ENCODE measurements at regions not wholly inside any gene's neighbourhood (a gene's known extent, or its start where the extent isn't known, plus 50 kb on each side); places are given as distances from the start of the nearest gene placed in this dataset.

GRCh38 chr6:93896081-93896480 lies 476.7 kb upstream of the EPHA7 start:
- intact Hi-C loops (cut with micrococcal nuclease; ENCODE audit: unreplicated experiment) (no loop called here), in situ Hi-C loops (cut with HindIII; ENCODE audit: extremely low pct_ligation_motif_present, low pct_unique_long_range_greater_than_20kb) (no loop called here)
- Histone ChIP-seq H4K20me1 (ENCODE audit: insufficient read depth, low read length) (no peaks in the 10 kb centered on the region), H3K36me3 (replicated peaks in 1 of 2; ENCODE audit: control insufficient read depth in 1 of 2, insufficient read depth in 2 of 2, low read length in 2 of 2) (no peaks in the 10 kb centered on the region), H3K4me2 (ENCODE audit: low read depth, low read length) (no peak overlapping the region), H3K27me3 (ENCODE audit: control insufficient read depth in 1 of 2, insufficient read depth in 2 of 2, low read length in 2 of 2) (no peaks in the 10 kb centered on the region), H3K79me2 (ENCODE audit: insufficient read depth, low read length) (no peaks in the 10 kb centered on the region), H3K27ac (ENCODE audit: extremely low read length, insufficient read depth, low read length) (no peak overlapping the region), H2AFZ (ENCODE audit: low read length) (no peak overlapping the region), H3K9me3 (ENCODE audit: low read length) (no peaks in the 10 kb centered on the region), H3K9ac (ENCODE audit: insufficient read depth, low read depth, low read length) (no peak overlapping the region), H3K4me1 (ENCODE audit: insufficient read depth, low read length) (no peaks in the 10 kb centered on the region), H3K4me3 (replicated peaks in 1 of 3; ENCODE audit: insufficient read depth in 1 of 3, low read depth in 2 of 3, low read length in 3 of 3) (no peak overlapping the region)
- 0% methylated on average over 1 of the region's 1 CpG for WGBS (ENCODE audit: low lambda C conversion rate)
- FAIRE-seq (no peak), ATAC-seq (no peak), DNase-seq (ENCODE audit: low spot score) (no peak)
- TF ChIP-seq ZNF354B (CRISPR knock-in tag; IDR thresholded peaks at IDR 0.05) = no peak
- no peak for TF ChIP-seq ZNF710 (CRISPR knock-in tag; IDR thresholded peaks at IDR 0.05; ENCODE audit: borderline replicate concordance)
- TF ChIP-seq ZNF430 (CRISPR knock-in tag; IDR thresholded peaks at IDR 0.05) = no peak
- no peak for TF ChIP-seq NCOA1 (CRISPR knock-in tag; IDR thresholded peaks at IDR 0.05)
- no peak for TF ChIP-seq USF2 (IDR thresholded peaks at IDR 0.05; ENCODE audit: low read depth, low read length)
- no peak for TF ChIP-seq USF2 (CRISPR knock-in tag; IDR thresholded peaks at IDR 0.05; ENCODE audit: borderline replicate concordance)
- TF ChIP-seq ZNF674 (CRISPR knock-in tag; IDR thresholded peaks at IDR 0.05; ENCODE audit: low read depth) = no peak
- no peak for TF ChIP-seq TOPORS (CRISPR knock-in tag; IDR thresholded peaks at IDR 0.05)
- no peak for TF ChIP-seq ATF7 (IDR thresholded peaks at IDR 0.05)
- no peak for TF ChIP-seq ATF7 (CRISPR knock-in tag; IDR thresholded peaks at IDR 0.05)
- no peak for TF ChIP-seq ZNF724P (CRISPR knock-in tag; IDR thresholded peaks at IDR 0.05; ENCODE audit: borderline replicate concordance)
- CTCF ChIA-PET (ENCODE audit: low intra/inter-chr PET ratio, low total read pairs) = no interaction called here
- POLR2A ChIA-PET = no interaction called here
- BruUV-seq (replicated peaks) = no TSS peak

All from HepG2 (cell line).